CD4-positive, alpha-beta T cell treated with Interleukin-17A for 4 hours (primary cell): ENCODE measurements at regions not wholly inside any gene's neighbourhood (a gene's known extent, or its start where the extent isn't known, plus 50 kb on each side); places are given as distances from the start of the nearest gene placed in this dataset.

ENCODE experiments used
- DNase-seq: peaks from one replicate; pipeline ENCODE4 v3.0.0-alpha.2; 2020; ENCODE audit warnings: mixed read lengths

DNA sequence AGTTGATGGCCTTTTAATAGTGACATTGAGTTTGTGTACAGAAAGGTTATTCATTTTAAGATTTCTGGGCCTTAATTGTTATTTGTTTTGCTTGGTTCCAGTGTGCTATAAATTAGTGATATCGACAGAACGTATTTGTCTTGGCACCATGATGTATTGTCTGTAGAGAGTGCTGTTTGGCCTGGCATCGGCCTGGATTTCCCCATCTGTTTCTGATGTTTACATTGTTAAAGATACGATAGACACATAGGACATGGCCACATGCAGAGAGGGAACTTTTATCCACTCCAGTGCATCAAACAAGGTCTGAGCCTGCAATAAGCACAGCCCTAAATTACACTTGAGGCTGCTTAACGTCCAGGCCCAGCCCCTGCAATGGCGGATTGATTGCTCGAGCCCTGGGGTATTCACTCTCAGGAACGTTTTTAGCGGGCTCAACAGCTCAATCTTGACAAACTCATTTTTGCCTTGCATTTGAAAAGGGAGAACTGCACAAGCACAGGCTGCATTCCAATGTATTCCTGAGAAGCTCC, 144.7 kb downstream of the SLC4A3 start:
- DNase-seq, result no peak

DNA sequence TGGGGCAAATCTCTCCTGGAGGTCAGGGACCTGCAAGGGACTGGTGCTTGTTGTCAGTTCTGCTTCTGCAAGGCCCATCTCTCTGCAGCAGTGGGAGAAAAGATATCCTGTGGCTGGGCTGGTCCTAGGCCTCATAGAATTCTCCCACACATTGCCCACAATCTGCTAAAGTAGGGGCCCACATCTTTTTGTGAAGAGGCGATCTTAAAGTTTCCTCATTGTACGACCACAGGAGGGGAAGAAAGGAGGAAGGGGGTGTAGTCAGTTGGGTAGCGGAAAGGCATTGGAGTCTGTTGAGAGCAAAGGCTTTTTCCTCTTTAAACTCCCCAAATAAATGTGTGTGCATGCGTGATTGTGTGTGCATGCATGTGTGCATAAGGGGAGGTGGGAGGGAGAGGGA, 145.3 kb downstream of the SLC4A3 start:
- DNase-seq, result no peak

DNA sequence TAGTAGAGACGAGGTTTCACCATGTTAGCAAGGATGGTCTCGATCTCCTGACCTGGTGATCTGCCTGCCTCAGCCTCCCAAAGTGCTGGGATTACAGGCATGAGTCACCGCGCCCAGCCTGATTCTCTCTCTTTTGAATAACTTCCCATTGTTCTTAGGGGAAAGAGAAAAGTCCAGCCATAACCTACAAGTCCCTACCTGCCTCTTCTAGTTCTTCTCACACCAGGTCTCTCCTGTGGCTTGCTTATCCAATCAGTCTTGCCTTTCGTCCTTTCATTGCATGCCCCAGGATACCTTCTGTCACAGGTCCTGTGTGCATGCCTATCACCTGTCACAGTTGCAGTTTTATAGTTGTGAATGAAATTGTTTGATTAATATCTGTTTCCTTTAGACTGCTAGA, 148.1 kb downstream of the SLC4A3 start:
- no peak for DNase-seq

DNA sequence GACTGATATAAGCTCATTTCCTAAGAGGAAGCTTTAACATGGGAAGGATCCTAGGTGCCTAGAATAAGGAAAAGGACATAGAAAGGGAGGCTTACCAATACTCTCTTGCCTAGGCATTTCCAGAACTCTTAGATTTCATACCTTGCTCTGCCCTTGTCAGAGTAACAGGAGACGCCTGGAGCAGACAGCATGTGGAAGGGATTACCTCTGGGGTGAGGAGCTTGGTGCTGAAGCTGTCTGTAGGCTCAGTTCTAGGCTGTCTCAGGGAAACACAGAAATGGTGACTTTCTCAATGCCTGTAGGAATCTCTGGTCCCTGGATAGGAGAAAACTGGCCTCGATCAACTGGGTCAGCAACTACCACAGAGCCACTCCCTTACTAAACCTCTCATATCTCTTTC, 150.0 kb downstream of the SLC4A3 start:
- DNase-seq, result no peak

DNA sequence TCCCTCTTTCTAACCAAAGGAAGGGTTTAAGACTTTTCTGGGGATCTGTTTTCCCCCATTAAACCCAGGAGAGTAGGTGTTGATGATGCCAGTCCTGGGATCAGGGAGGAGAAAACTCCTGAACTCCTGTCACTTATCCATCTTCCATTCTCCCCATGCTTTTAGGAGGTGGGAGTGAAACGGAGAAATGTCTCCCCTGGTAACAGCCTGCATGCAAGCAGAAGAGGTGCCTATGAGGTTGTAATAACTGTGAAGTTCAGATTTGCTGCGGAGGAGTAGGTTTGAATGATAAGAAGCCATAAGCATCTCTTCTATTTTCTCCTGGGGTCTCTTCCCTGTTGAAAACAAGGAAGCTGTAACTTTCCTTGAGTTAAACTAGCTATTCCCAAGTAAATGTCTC, 150.8 kb downstream of the SLC4A3 start:
- DNase-seq, result no peak

DNA sequence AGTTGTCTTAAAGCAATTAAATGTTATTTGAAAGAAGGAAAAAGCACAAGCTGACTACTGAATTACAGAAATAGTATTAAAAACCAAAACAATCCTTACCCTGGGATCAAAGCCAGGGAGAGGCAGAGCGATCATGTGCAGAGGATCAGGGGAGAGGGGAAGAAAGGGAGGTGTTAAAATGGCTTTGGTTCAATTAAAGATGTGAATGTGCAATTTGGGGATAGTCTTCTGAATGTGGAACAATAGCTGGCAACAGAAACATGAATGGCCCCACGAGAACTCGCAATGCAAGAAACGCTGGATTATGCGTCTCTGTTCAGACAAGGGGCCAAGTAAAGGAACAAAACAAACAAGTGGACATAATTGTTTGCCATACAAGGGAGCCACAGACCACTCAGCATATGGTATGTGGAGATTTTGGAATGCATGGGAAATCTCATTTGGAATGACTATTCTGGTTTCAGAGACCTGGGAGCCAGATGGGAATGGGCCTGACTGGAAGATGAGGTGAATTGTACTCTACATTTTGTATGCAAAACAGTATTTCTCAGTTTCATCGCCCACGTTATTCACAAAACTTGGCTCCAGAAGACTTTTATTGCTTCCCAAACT, 155.4 kb downstream of the SLC4A3 start:
- no peak for DNase-seq

DNA sequence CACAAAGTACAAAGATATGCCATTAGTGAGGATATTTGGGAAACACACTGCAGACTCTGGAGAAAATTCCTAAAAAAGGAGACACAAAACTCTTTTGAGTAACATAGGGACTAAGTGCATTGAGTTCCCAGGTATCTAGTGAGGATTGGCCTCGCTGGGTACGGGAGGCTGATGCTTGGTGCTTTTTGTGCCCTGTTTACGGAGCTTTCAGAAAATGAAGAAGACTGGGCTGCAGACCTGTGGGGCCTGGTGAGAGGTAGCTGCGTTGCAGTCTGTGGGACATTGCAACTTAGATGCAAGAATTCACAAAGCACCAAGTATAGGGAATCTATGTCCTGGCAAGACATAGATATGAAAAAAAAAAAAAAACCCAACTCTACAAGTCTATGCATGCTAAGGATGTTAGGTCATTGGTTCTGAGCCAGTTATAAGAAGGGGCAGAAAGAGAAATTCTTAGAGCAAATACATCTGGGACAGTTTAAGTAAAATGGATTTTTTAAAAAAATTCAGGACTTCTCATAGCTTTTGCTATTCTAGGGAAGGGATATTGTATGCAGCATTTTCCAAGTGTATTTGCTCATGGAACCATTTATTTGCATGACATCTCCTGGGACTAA, 156.0 kb downstream of the SLC4A3 start:
- no peak for DNase-seq

DNA sequence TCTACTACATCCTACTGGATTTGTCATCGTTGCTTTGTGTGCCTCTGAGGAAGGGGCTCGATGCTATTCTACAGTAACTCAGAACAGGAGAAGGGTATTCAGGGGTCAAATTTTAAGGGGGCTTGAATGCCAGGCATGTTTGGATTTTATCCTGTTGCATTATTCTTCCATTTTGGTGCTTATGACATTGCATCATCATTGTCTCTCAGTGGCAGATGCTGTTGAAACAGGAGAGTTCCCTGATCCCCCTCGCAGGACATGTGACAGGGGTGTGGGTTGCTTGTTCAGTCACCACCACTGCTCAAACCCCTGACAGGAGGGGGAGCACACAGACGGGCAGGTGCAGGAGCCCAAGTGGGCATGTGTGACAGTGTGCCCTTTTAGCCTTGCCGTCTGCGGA, 156.7 kb downstream of the SLC4A3 start:
- no peak for DNase-seq

DNA sequence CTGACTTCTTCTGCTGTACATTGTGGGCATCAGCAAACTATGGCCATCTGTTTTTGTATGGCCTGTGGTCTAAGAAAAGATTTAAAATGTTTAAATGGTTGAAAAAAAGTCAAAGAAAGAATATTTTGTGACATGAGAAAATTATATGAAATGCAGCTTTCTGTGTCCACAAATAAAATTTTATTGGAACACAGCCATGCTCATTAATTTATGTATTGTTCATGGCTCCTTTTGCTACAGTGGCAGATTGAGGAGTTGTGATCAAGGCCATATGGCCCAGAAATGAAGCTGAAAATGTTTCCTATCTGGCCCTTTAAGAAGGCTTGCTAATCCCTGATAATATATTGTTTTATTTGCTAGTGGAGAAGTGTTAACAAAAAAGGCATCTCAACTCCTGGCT, 162.0 kb downstream of the SLC4A3 start:
- DNase-seq, result no peak

DNA sequence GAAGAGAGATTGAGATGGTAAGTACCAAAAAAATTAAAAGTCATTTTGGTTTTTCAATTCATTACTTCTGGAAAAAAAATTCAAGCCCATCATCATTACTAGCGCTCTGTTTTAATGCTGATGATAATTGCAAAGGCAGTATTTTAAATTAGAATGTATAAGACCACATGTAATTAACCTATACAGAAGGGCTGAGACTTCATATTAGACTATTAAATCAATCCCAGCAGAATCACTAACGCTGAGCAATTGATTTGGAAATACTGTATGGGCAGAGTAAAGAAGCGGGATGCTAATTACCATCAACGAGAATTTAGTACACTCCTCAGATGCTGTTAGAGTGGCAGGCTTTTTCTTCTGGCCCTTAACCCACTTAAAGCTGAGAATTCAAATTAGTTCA, 165.0 kb downstream of the SLC4A3 start:
- no peak for DNase-seq

DNA sequence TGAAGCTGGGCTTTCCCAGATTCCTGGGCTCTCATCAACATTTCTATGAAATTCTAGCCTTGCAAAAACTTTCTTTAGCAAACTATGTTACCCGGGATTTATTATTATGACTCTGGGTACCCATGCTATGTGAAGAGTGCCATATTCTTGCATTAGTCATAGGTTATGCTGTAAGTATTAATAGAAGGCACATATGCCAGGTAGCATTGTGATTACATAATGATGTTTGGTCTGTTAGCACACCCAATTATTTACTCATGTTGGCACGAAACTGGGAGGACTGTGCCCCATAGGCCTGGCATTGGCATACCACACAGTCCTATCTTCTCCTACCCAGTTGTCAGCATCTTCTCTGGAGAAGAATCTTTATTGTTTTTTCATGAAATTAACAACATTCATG, 171.0 kb downstream of the SLC4A3 start:
- no peak for DNase-seq

DNA sequence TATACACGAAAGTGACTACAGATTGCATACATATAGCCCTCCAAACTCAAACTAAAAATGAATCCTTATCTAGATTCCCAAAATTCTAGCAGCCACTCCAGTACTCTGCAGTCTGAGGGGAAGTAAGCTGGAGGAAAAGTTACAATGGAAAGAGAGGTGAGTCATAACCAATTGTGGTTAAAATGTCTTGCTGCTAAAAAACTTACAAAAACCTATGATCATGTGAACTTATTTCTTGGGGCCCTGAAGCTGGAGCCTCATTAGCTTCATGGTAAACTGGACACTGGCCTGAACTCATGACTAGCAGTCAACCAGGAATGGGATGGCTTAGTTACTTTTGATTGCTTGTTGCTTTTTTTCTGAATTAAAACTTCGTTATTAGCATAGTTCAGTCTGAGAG, 175.9 kb downstream of the SLC4A3 start:
- DNase-seq, result no peak

DNA sequence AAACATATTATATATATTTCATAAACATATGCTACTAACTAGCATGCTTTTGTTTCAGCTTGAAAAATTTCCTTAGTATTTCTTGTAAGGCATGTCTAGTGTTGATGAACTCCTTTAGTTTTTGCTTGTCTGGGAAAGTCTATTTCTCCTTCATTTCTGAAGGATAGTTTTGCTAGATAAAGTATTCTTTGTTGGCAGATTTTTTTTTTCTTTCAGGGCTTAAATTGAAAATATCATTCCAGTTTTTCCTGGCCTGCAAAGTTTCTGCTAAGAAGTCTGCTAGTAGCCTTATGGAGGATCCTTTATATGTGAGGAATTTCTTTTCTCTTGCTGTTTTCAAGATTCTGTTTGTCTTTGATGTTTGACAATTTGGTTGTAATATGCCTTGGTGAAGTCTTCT, 183.5 kb downstream of the SLC4A3 start:
- DNase-seq, result no peak

DNA sequence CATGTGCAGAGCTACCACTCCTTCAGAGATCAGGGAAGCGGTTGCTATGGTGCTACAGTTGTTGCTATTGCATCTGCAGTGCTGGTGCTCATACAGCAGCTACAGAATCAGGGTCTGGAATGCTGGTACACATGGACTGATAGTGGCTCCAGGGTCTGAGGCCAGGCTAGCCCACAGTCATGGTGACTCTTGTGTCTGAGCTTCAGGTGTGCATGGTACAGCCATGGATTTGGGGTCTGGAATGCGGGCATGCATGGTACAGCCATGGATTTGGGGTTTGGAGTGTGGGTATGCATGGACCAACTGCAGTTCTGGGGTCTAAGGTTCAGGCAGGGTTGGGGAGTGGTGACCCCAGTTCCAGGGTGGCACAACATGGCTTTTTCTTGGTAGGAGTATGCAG, 185.2 kb downstream of the SLC4A3 start:
- DNase-seq, result no peak

DNA sequence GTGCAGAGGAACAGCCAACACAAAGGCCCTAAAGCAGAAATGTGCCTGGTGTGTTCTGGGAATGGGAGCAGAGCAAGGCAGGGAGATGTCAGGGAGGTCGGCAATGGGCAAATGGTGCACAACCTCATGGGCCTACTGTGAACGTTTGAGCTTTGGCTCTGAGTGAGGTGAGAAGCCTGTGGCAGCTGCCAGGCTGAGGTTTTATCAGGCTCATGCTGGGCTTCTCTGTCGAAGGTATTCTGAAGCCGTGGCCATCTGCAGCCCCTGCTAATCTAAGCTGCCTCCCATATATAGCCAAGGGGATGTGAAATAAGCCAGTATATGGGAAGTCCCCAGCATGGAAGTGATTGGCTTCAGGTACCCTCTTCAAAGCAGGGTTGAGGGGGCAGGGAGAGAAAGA, 193.3 kb downstream of the SLC4A3 start:
- DNase-seq, result no peak

DNA sequence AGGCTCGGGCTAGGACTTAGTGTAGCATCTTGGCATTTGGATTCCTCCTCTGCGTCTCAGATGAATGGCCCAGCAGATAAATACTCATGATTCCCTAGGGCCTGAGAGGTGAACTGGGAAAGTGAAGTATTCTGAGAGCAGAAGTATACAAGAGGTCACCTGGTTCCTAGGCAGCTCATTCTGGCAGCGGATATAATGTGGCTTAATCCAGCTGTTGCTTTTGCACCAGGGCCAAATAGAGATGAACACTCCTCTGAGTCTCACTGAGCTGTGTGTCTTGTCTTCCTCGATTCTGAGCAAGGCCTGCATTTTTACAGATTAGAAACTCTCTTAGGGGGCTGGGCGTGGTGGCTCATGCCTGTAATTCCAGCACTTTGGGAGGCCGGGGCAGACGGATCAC, 196.1 kb downstream of the SLC4A3 start:
- DNase-seq, result no peak

DNA sequence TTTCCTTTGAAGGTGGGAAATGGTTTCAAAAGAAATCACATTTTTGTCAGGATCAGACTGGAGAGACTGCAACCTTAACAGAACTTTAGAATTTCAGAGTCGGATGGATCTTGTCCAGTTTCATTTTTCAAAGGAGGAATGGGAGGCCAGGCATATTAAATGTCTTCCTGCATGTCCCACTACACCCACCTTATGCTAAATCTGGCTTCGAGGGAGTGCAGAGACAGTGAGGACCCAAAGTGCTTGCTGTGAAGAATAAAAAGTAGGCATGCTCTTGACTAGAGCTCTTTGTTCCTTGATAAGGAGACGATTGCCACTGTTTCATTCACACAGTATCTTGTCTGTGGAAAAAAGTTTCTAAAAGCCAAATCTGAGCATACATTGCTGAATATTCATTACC, 197.6 kb downstream of the SLC4A3 start:
- DNase-seq, result no peak

DNA sequence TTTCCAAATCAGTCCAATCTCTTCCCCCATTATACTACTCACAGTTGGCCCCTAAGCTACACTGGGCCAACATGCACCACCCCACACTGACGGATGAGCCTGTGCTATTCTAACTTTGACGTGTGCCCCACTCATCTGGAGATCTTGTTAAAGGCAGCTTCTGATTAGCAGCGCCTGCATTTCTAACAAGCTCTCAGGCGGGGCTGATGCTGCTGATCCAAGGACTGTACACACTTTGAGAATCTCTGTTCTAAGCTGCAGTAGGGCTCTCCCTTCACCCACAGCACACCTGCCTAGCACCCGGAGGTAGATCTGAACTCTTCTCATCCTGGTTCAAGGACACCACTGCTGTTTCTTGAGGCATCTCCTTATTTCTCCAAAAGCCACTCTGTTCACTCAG, 200.7 kb downstream of the SLC4A3 start:
- no peak for DNase-seq

DNA sequence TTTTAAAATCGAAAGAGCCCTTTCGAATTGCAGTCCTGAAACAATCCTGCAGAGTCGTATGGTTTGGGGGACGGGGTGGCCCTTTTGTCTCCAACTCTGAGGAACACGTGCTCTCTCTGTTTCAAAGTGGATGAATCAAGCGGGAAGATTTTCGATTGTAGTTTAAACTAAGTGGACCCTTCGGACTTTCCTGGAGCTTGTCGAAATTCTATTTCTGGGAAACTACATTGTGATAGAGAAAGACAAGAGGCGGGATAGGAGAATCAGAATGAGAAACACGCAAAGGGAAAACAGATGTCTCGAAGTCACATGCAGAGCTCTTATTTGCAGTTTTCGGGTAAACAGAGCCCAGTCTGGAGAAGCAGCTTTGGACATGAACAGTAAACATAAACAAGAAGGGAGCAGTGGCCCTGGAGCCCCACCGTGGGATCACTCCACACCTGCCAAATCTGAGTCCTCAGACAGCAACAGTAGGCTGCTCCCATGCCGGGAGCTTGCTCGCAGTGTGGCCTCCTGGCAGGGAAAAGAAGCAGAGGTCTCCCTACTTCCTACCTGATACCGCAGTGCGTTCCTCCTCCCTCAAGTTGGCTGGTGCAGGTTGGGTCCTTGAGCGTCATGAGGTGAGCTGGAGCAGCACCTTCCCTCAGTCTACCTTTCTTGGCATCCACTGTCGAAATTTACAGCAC, 202.4 kb downstream of the SLC4A3 start:
- DNase-seq, result no peak

DNA sequence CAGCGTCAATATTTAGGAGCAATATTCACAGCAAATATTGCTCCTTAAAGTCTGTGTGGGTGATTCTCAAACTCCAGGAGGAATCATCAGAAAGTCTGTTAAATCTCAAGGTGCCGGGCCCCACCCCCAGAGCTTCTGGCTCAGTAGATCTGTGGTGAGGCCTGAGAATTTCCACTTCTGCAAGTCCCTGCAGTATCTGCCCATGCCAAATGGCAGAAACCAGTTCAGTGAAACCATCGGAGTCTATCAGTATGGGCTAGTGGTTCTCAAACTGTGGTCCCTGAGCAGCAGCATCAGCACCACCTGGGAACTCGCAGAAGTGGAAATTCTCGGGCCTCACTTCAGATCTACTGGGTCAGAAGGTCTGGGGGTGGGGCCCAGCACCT, 202.9 kb downstream of the SLC4A3 start:
- no peak for DNase-seq

DNA sequence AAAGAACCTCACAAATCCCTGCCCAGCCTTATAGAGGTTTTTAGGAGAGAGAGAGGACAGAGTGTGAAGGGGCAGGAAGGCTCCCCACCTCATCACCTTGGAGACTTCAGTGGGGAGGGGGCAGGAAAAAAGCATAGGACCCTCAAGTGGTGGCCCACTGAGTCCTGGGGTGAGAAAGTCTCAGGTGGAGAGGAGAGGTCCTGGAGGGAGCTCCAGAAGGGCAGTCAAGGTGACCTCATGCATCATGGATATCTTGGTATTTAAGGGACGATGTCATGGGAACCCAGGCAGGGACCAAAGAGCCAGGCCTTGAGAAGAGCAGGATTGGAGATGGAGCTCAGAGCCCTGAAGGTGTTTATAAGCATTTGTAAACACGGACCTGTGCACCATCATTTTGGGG, 204.5 kb downstream of the SLC4A3 start:
- DNase-seq, result no peak

DNA sequence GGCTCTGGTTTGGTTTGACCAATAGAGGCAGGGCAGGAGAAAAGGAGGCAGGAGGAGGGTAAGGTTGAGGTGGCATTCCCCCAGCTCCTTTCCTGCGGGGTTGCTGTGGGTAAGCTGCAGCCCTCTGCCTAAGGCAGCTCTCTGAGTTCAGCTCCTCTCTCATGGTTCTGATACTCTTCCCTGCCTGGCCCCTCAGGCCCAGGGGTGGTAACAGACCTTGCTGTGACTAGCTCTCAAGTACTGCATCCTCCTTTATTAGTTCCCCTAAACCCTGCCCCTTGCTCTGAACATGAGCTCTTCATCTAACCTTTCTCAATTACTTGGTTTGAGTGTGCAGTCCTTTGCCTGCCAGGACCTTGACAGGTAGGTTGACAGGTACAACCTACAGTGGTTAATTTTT, 205.5 kb downstream of the SLC4A3 start:
- DNase-seq, result no peak

DNA sequence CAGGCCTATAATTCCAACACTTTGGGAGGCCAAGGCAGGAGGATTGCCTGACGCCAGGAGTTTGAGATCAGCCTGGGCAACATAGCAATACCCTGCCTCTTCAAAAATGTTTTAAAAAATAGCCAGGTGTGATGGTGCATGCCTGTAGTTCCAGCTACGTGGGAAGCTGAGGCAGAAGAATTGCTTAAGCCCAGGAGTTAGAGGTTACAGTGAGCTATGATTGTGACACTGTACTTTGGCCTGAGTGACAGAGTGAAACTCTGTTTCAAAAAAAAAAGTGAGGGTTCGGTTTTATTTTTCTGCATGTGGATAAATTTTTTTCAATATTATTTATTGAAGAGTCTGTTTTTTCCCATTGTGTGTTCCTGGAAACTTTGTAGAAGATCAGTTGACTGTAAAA, 208.1 kb downstream of the SLC4A3 start:
- no peak for DNase-seq

DNA sequence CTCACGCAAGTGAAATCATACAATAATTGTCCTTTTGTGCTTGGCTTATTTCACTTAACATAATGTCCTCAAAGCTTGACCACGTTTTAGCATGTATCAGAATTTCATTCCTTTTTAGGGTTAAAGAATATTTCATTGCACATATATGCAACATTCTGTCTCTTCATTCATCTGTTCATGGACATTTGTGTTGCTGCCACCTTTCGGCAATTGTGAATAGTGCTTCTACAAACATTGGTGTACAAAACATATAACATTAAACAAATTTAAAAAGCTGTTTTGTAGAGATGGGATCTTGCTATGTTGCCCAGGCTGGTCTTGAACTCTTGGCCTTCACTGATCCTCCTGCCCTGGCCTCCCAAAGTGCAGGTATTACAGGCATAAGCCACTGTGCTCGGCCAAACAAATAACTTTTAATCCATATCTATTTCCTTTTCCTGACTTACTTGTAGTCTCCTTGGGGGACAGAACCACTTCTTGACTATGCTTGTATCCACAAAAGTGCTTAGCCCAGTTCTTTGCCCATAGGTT, 209.3 kb downstream of the SLC4A3 start:
- DNase-seq, result no peak
